K562 (cell line): ENCODE measurements at regions not wholly inside any gene's neighbourhood (a gene's known extent, or its start where the extent isn't known, plus 50 kb on each side); places are given as distances from the start of the nearest gene placed in this dataset.

Experiments
- EP300 ChIP-seq: IDR thresholded peaks from 2 replicates; pipeline ENCODE4 v1.6.1; 2012; ENCODE audit warnings: low read length, improper control_type of control experiment
- POLR2A ChIP-seq: fragments of 450-650 bp; conservative IDR thresholded peaks from 2 replicates; pipeline ENCODE4 v1.6.1; 2016
- POLR2AphosphoS5 ChIP-seq: IDR thresholded peaks from 2 replicates; pipeline ENCODE4 v1.6.1; 2011; ENCODE audit warnings: mild to moderate bottlenecking, low read depth, low read length, moderate library complexity; ENCODE audit not compliant: control insufficient read depth, insufficient read depth
- SMAD1 ChIP-seq: fragments of 150-350 bp; IDR thresholded peaks from 2 replicates; pipeline ENCODE4 v1.6.1; 2014; ENCODE audit warnings: low read length, low read depth; ENCODE audit not compliant: partially characterized antibody
- ZBTB40 ChIP-seq, 2 experiments: fragments of 450-650 bp in 1 of 2; sonication (generic) in 1 of 2; formaldehyde crosslinking in 1 of 2; IDR thresholded peaks; 2 replicates each; pipeline versions ENCODE4 v1.7.1 to v1.9.0; 2016 to 2022; ENCODE audit warnings: inconsistent platforms in 1 of 2, mild to moderate bottlenecking in 1 of 2, missing genetic modification reagents in 1 of 2

- no peak for TF ChIP-seq ZBTB40 (IDR thresholded peaks at IDR 0.05)
- TF ChIP-seq ZBTB40 (CRISPR knock-in tag; IDR thresholded peaks at IDR 0.05), result no peak
- no peak for TF ChIP-seq POLR2A
- TF ChIP-seq SMAD1, result no peak
- TF ChIP-seq EP300, result no peak
- no peak for TF ChIP-seq POLR2AphosphoS5
These were observed 54.8 kb upstream of the SPON1 start for GRCh38 chr11:13907678-13908077.
